IMR-90 (cell line): ENCODE measurements at regions not wholly inside any gene's neighbourhood (a gene's known extent, or its start where the extent isn't known, plus 50 kb on each side); places are given as distances from the start of the nearest gene placed in this dataset.
"Not testable (repeated sequence)": the region's sequence is repeated elsewhere in the genome, so short reads cannot be mapped to it uniquely, and the experiment has no call there.

Experiments used
- CHD1 ChIP-seq: IDR thresholded peaks from 2 replicates; pipeline ENCODE4 v1.6.1; 2012; ENCODE audit warnings: low read depth, low read length, improper control_type of control experiment
- FOS ChIP-seq: fragments of 150-350 bp; IDR thresholded peaks from 2 replicates; pipeline ENCODE4 v1.6.1; 2016; ENCODE audit warnings: low read depth, low read length
- MAZ ChIP-seq: IDR thresholded peaks from 2 replicates; pipeline ENCODE4 v1.6.1; 2012; ENCODE audit warnings: low read depth, mild to moderate bottlenecking, low read length, improper control_type of control experiment, moderate library complexity, borderline replicate concordance
- POLR2A ChIP-seq: IDR thresholded peaks from 2 replicates; pipeline ENCODE4 v1.6.1; 2012; ENCODE audit warnings: mild to moderate bottlenecking, low read depth, low read length
- RAD21 ChIP-seq: IDR thresholded peaks from 2 replicates; pipeline ENCODE4 v1.6.1; 2012; ENCODE audit warnings: low read length, improper control_type of control experiment
- RCOR1 ChIP-seq: IDR thresholded peaks from 2 replicates; pipeline ENCODE4 v1.6.1; 2012; ENCODE audit warnings: mild to moderate bottlenecking, low read length, improper control_type of control experiment; ENCODE audit not compliant: insufficient replicate concordance
- USF2 ChIP-seq: fragments of 150-350 bp; IDR thresholded peaks from 2 replicates; pipeline ENCODE4 v1.6.1; 2017; ENCODE audit warnings: mild to moderate bottlenecking, antibody characterized with exemption, low read length, low read depth
- TF ChIP-seq, protein P1 (sequence below): conservative IDR thresholded peaks from 2 replicates; pipeline ENCODE4 v1.5.1; 2012; ENCODE audit warnings: mild to moderate bottlenecking, low read depth, low read length, improper control_type of control experiment

- TF ChIP-seq, protein P1, sequence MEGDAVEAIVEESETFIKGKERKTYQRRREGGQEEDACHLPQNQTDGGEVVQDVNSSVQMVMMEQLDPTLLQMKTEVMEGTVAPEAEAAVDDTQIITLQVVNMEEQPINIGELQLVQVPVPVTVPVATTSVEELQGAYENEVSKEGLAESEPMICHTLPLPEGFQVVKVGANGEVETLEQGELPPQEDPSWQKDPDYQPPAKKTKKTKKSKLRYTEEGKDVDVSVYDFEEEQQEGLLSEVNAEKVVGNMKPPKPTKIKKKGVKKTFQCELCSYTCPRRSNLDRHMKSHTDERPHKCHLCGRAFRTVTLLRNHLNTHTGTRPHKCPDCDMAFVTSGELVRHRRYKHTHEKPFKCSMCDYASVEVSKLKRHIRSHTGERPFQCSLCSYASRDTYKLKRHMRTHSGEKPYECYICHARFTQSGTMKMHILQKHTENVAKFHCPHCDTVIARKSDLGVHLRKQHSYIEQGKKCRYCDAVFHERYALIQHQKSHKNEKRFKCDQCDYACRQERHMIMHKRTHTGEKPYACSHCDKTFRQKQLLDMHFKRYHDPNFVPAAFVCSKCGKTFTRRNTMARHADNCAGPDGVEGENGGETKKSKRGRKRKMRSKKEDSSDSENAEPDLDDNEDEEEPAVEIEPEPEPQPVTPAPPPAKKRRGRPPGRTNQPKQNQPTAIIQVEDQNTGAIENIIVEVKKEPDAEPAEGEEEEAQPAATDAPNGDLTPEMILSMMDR: not testable (repeated sequence)
- not testable (repeated sequence) for TF ChIP-seq CHD1, POLR2A, FOS, RCOR1, RAD21, USF2, MAZ
These were observed 64.1 kb upstream of the CDC42EP3 start for GRCh38 chr2:37735524-37735910.
